HG03432 (cell line): ENCODE measurements at regions not wholly inside any gene's neighbourhood (a gene's known extent, or its start where the extent isn't known, plus 50 kb on each side); places are given as distances from the start of the nearest gene placed in this dataset.
"Not testable (repeated sequence)": the region's sequence is repeated elsewhere in the genome, so short reads cannot be mapped to it uniquely, and the experiment has no call there.

Source experiments
- ATAC-seq: cut with Tn5 transposase; IDR thresholded peaks from one replicate; pipeline ENCODE4 v1.9.1; 2021; ENCODE audit warnings: mild to moderate bottlenecking, moderate library complexity; ENCODE audit not compliant: unreplicated experiment

DNA sequence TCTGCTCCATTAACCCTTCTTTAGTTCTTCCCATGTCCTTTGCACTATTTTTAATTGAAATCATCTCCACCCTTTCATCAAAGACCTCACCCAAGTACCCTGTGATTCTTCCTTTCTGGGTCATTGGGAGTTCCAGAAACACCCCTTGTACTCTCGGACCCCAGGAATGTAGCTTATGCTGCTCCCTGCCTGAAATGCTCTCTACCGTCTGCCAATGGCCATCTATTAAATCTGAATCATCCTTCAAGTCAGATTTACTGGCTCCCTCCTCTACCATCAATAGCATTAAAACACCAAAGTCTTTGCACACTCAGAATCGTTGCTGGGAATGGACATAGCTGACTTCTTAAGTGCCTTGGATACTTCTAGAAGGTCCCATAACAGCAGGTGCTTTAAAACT is 73.2 kb upstream of the GADD45A start:
- ATAC-seq: no peak

DNA sequence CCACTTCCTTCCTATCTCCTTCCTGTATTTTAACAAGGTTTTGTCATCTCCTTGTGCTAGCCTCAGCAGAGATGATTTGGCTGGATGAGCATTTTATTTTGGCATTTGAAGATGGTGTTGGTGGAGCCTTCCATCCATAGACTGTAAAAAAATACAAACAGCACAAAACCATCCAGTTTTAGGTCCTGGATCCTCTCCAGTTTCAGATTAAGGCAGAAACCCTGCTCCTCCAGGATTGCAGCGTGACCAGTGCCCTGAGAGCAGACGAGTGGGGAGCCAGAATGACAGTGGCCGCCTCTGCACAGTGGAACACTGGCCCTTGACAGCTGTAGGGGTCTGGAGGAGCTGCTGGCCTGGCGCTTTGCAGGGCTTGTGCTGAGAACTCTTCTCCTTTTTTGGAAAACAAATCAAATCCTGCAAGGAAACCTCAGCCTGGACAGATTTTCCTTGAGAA is 72.2 kb upstream of the GADD45A start:
- no peak for ATAC-seq

- ATAC-seq: not testable (repeated sequence)
Measured at GRCh38 chr1:67613479-67613878, 71.5 kb upstream of the GADD45A start.

GRCh38 chr1:67614511-67614934 is 70.5 kb upstream of the GADD45A start:
- no peak for ATAC-seq

DNA sequence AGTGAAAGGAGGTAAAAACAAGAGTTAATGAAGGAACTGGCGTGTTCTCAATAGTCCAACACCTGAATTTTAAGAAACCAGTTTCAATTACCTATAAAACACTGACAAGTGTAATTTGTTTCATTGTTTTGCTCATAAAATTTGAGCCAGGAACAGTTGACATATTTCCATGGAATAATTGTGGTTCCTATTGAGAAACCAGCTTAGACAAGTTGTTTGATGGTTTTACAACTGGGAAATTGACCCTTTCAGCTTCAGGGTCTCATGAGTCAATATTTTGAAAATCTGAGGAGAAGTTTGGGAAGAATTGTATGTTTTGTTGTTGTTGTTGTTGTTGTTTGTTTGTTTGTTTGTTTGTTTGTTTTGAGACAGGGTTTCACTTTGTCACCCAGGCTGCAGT is 69.1 kb upstream of the GADD45A start:
- ATAC-seq: no peak

DNA sequence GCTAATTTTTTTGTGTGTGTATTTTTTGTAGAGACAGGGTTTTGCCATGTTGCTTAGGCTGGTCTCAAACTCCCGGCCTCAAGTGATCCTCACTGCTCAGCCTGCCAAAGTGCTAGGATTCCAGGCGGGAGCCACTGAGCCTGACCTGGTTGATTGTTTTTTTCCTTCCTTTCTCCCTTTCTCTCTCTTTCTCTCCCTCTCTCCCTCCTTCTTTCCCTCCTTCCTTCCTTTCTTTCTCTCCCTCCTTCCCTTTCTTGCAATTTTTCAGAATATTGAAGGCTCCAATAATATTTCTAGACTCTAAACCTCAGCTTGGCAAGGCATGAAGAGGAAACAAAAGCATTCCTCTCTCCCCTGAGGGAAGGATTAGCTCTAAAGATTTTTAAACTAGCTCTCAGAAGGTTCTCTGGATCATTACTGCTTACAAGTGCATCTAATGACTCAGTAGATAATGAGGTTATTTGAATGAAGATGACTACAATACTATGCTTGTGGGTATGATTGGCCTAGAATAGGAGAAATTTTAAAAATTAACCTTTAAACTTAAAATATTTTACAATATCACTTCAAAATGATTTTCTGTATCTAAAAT is 68.5 kb upstream of the GADD45A start:
- ATAC-seq: no peak

GRCh38 chr1:67618285-67619018 is 66.5 kb upstream of the GADD45A start:
- no peak for ATAC-seq

DNA sequence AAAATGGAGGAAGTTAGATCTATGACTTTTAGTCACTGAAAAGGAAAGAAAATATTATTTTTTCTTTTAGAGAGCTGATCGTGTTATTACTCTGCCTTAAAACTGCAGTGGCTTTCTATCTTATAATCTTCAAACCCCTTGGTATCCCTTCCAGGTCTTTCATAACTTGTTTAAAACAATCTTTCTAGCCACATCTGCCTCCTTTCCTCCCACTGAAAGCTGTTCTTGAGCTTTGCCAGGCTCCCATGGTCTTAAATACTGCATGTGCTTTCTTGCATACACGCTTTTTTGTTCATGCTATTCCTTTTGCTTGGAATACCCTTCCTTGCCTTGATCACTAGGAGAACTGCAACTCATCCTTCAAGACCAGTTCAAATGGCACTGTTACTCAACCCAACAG is 65.9 kb upstream of the GADD45A start:
- ATAC-seq: no peak

- no peak for ATAC-seq
Measured at GRCh38 chr1:67623906-67624305, 61.1 kb upstream of the GADD45A start.

DNA sequence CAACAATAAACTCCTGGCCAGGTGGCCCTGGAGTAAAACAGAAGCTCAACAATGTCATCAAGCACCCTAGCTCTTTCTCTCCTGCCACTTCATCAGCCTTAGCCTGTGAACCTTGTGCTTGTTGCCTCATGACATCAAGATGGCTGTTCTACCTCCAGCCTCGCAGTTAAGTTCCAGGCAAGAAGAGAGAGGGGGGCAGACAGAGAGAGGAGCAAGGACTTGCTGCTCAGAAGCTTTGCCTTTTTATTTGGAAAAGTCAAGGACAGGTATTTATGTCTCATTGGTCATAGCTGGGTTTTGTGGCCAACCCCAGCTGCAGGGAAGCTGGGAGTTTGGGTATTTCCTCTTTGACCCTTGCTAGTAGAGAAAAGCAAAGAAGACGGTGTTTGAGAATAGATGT is 60.3 kb upstream of the GADD45A start:
- ATAC-seq: no peak

DNA sequence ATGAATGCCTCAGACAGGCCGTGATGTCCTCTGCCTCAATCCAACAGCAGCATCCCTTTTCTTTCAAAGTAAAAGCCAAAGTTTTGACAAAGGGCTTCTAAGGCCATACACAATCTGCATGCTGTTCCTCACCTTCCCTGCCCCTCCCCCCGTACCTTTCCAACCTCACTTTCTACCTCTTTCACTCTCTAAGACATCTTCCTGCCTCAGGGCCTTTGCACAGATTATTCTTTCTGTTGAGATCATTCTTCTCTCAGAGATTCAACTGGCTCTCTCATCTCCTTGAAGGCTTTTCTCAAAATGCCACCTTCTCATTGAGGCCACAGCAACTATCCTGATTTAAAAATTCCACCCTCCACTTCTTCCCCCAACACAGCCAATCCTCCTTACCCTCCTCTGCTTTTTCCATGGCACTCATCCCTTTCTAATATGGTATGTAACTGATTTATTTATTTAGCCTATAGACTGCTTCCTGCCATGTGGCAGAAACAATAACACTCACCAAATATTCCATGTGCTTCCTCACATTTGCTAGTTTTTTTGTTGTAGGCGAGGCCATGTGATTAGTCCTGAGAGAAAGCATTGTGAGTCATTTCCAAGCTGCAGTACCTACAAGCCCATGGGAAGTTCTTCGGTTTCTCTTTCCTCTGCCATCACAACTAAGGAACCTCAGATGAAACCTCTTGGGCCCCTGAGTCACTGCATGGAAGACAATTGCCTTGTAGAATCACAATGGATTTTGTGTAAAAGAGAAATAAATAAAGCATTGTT is 58.7 kb upstream of the GADD45A start:
- ATAC-seq: no peak

DNA sequence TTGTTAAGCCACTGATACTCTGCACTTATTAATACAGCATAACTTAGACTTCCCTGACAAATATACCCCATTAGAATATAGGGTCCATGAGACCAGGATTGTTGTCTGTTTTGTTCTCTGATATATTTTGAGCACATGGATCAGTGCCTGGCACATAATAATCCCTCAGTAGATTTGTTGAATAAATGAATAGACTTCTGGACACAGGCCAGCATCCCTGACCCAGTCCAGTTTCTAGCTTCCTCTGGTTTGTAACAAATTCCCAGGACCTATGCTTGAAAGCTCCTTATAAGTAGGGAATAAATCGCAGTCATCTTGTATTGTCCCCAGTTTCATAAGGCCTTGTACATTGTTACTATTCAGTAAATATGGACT is 58.2 kb upstream of the GADD45A start:
- ATAC-seq: no peak

DNA sequence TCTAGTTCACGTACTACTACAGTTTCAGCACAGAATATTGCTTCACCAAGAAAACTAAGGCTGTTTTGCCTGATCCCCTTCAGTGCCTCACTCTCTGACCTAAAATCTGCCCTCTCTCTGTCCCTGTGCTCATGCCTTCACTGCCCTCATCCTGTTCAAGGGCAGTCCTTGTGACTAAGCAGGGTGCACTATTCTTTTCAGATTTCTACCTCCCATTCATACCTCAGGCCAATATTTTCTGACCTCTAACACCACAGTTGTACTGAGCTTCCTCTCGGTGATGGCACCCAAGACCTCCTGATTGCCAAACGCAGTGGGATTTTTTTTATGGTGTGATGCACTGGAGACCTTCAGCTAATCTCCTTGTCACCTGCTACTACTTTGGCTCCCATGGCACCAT is 57.7 kb upstream of the GADD45A start:
- ATAC-seq: no peak

- no peak for ATAC-seq
Measured at GRCh38 chr1:67627906-67628305, 57.1 kb upstream of the GADD45A start.

GRCh38 chr1:67629370-67630075 is 55.5 kb upstream of the GADD45A start:
- ATAC-seq: no peak

DNA sequence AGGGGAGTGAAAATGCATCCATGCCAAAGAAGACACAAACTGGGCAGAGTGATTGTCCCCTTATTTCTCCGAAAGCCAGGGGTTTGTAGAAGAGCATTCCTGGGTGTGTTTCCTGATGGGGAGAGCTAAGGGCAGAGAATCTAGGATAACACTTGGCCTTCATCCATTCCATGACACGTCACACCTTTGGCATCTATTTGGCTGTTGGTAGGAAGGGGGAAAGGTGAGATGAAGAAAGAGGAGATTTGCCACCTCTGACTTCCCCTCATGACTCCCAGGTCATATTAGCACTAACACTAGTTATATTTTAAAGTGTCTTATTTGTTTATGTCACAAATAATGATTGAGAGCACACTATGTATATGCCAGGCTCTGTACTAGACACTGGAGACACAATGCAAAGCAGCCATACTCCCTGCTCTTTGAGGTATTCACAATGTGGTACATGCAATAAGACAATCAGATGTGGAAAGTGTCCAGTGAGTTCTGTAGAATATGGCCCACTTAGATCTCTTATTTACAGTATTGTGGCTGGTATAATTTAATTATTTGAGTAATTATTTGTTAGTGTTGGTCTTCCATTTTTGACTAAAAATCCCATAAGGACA is 54.5 kb upstream of the GADD45A start:
- no peak for ATAC-seq

DNA sequence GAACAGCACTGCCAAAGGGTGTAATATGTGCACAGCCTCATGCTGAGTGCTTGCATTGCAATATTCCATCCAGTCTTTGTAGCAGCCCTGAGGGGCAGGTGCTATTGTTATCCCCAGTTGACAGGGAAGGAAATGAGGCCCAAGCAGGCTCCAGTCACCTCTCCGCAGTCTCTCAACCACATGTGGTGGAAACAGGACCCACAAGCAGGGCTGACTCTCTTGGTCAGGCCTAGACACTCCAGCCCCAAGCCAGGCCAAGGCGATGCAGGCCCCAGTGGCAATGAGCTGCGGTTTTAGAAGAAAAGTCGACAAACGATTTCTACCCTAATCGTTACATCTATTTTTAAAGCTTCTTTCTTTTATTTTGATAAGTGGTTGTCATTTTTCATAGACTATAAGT is 52.6 kb upstream of the GADD45A start:
- no peak for ATAC-seq

GRCh38 chr1:67632811-67633655 is 52.0 kb upstream of the GADD45A start:
- ATAC-seq: no peak

GRCh38 chr1:67634396-67634935 is 50.5 kb upstream of the GADD45A start:
- no peak for ATAC-seq
